ENCODE measurements at regions not wholly inside any gene's neighbourhood (a gene's known extent, or its start where the extent isn't known, plus 50 kb on each side); places are given as distances from the start of the nearest gene placed in this dataset.
"Not testable (repeated sequence)": the region's sequence is repeated elsewhere in the genome, so short reads cannot be mapped to it uniquely, and the experiment has no call there.

DNA sequence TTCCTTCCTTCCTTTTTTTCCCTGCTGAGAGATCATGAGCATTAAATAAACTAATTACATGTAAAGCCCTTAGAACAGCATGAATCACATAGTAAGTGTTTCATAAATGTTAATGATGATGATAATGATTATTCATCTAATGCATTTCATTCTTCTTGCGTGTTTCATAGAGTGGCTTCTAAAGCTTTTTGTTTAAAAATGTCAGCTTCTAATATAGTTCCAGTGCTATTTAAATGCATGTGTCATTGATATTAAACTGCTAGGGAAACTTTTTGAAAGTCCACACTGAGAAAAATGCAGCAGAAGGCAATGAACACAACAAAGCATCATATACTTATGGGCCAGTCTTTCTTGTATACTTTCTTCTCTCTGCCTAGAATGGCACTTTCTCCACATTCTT lies 894.8 kb downstream of the REEP3 start:
- no peak for DNase-seq (ENCODE audit: low read depth in 2 of 2)

GRCh38 chr10:64419461-64419860 lies 898.3 kb downstream of the REEP3 start:
- no peak for DNase-seq (ENCODE audit: low read depth in 2 of 2)

DNA sequence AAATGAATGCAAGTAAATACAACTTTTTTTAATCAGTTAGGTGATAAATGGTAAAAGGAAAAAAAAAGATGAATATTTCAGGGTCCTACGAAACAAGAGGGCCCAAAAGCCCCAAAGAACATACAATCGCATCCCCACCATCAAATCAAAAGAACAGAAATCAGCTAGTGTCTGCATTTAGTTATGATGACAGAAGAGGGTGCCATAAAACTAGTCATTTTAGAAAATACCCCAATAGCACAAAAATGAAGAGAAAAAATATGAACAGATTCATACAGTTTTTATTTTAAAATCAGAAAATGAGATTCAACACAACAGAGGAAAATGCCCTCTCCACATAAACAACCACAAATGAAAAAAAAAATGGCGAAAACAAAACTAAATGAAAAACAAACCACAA lies 905.5 kb downstream of the REEP3 start:
- DNase-seq (ENCODE audit: low read depth in 2 of 2) = no peak

DNA sequence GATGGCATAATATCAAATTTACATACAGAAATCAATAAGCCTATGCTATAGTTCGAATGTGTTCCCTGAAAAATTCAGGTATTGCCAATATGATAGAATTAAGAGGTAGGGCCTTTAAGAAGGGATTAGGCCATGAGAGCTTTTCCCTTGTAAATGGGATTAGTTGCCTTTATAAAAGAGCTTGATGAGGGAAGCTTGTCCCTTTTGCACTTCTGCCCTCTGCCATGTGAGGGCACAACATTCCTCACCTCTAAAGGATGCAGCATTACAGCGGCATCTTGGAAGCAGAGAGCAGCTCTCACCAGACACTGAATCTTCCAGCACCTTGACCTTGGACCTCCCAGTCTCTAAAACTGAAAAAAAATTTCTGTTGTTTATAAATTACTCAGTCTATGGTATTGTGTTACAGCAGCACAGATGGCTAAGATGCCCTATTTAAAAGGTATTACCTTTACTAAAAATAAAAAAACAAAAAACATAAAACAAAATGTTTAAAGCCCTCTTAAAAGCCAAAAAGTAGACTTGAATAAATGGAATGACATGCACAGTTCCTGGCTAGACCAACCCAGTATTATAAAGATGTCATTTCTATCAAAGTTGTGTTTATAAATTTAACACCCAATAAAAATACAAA lies 909.6 kb downstream of the REEP3 start:
- no peak for DNase-seq (ENCODE audit: low read depth in 2 of 2)

- not testable (repeated sequence) for DNase-seq (ENCODE audit: low read depth in 2 of 2)
Observed at GRCh38 chr10:64441872-64442271, 920.7 kb downstream of the REEP3 start.

DNA sequence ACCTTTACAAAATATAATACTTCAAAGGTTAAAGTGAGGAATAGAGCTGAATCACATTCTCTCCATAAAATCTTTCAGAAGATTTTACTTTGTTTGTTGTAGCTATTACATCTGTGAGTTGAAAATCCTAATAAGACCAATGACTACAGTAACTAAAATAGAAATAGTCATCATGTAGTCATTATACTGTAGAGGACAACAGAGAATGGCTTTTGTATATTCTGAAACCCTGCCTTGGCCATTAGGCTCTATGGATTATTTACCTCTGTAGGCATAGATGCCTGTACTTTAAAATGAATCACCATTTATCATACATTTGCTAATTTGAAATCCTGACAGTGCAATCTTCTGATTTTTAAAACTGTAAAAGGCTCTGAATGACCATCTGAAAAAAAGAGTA lies 923.0 kb downstream of the REEP3 start:
- no peak for DNase-seq (ENCODE audit: low read depth in 2 of 2)

- DNase-seq (ENCODE audit: low read depth in 2 of 2) = no peak
Observed at GRCh38 chr10:64444564-64444963, 923.4 kb downstream of the REEP3 start.

DNA sequence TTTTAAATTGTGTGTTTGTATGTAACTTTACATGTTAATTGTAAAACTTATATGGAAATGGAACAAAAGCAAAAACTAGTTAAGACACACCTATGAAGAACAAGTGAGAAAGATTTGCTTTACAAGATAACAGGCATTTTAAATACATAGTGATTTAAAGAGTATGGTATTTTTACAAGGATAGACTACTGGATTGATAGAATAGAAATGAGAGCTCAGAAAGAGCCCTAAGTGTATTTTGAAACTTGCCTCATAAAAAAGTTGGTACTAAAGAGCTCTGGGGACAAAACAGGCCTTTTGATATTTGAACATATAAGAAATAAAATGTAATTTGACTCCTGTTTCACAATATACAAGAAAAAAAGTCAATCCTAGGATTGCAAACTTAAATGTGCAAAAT lies 928.4 kb downstream of the REEP3 start:
- DNase-seq (ENCODE audit: low read depth in 2 of 2) = no peak

GRCh38 chr10:64450312-64450711 lies 929.1 kb downstream of the REEP3 start:
- DNase-seq (ENCODE audit: low read depth in 2 of 2) = no peak

DNA sequence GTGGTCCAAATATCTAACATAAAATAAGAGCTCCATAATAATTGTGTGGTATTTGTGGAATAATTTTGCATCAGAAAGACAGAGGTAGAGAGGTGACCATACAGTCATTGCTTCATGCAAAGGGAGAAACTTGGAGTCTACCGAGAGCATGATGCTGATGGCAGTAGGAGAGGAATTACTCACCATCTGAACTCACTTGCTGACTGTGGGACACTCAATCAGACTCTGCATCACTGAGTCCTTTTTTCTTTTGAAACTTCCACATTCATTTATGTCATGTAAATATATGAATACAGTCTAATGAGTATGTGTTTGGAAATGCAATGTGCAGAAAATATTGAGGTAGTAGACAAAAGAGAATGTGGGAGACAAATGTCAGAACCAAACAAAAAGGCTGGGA lies 933.8 kb downstream of the REEP3 start:
- DNase-seq (ENCODE audit: low read depth in 2 of 2) = no peak

DNA sequence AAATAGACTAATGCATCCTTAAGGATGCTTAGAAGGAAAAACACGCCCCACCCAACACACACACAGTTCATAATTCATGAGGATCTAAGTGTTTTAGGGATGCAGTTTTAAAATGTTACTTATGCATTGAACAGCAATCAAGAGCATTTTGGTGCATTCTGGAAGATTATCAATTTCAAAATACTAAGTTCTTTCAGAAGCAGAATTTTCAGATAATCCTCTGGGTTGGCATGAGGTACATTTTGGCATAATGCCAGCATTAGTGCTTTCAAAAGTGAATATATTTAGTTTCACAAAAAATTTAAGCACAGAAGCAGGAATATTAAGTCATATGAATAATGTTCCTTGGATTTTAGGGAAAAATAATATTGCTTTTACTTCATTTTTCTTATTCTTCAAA lies 937.1 kb downstream of the REEP3 start:
- no peak for DNase-seq (ENCODE audit: low read depth in 2 of 2)

DNA sequence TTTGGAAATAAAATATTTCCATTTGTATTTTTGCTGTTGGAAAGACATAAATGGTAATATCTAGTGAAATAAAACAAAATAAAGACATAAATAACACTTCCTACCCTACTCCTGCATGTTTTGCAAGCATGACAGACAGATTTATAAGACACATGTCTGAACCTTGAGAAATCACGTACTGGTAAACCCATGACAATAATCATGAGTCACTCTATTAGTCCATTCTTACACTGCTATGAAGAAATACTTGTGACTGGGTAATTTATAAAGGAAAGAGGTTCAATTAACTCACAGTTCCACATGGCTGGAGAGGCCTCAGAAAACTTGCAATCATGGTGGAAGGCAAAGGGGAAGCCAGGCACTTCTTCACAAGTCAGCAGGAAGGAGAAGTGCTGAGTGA lies 942.2 kb downstream of the REEP3 start:
- DNase-seq (ENCODE audit: low read depth in 2 of 2) = no peak

GRCh38 chr10:64465653-64466052 lies 944.5 kb downstream of the REEP3 start:
- no peak for DNase-seq (ENCODE audit: low read depth in 2 of 2)

DNA sequence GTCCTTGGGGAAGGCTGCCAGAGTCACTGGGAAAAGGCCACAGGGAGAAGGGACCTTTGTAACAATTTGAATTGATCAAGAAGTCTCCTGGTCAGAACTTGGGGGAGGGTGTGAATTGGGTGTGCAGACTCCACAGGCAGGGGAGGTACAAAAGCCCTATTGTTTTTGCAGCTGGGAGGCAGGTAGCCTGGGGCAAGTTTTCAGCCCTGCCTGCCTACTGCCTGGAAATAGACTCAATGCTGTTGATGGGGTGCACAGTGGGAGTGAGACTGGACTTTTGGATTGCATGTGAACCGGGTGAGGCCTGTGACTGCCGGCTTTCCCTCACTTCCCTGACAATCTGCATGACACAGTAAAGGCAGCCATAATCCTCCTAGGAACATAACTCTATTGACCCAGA lies 947.0 kb downstream of the REEP3 start:
- DNase-seq (ENCODE audit: low read depth in 2 of 2) = no peak

DNA sequence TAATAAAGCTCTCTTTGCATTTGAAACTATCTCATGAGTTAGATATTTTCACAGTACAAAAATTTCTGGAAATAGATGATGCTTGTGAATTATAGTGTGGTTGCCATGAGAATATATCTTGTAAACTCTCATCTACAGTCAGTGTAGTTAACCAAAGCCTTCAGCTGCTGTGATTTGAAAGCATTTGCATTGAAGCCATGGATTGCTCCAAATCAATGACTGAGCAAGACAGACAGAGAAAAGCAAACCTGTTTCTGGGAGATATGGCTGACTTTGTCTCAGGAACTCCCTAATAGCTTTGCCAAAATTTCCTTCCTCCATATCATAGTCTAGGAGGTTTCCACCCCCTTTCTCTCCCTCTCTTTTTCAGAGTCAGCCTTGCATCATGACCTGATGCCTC lies 955.3 kb downstream of the REEP3 start:
- DNase-seq (ENCODE audit: low read depth in 2 of 2) = no peak

DNA sequence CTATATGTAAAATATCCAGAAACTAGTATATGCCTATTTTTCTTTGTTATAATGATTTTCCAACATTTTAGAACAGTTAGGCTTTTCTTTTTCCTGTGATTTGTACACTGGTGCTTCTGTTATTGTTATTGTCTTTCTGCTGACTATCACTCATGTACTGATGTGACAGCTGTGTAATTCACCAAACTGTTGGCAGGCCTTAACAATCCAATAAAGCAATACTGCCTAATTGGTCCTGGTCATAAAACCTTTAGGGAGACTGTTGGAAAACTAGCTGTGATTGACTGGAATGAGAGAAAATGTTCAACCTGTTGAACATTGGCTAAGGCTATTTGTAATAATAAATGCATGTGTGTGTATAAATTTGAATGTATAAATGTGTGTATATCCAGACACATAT lies 956.6 kb downstream of the REEP3 start:
- DNase-seq (ENCODE audit: low read depth in 2 of 2) = no peak

DNA sequence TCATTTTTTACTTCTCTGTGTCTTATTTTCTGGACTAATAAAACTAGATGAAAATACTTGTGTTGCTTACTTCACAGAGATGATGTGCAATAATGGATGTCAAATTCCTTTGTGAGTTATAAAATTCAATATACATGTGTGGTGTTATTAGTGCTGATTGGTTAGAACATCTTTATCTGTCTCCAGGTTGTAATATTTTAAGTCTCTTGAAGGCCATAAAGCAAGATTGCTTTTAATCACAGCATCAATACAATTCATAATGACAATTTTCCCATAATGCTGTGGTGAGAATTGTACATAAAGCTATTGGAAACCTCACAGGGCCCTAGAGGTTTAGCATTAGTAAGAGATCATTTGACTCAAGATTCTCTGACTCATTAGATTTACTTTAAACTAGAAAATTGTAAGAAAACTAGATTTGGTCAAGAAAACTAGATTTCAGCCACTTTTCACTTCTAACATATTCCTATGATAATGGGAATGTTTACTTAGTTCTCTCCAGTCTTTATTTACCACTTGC lies 963.7 kb downstream of the REEP3 start:
- no peak for DNase-seq (ENCODE audit: low read depth in 2 of 2)

GRCh38 chr10:64486149-64486548 lies 964.9 kb downstream of the REEP3 start:
- DNase-seq (ENCODE audit: low read depth in 2 of 2) = no peak

DNA sequence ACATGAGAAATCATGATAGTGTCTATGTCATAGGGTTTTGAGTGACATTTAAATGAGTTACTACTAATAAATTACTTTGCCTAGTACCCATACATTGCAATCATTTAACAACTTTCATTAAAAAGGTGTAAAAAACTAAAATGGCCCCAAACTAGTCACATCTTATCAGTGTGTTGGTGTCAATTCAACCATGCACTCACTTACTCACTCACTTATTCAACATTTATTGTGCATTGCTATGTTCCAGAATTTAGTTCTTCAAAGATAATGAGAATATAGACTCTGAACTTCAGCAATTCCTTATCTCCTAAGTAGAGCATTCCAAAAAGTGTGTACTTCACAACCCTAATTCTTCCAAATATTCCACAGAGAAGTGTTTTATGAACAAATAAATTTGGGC lies 965.7 kb downstream of the REEP3 start:
- no peak for DNase-seq (ENCODE audit: low read depth in 2 of 2)

- no peak for DNase-seq (ENCODE audit: low read depth in 2 of 2)
Observed at GRCh38 chr10:64494901-64495300, 973.7 kb downstream of the REEP3 start.

- no peak for DNase-seq (ENCODE audit: low read depth in 2 of 2)
Observed at GRCh38 chr10:64497306-64497705, 976.1 kb downstream of the REEP3 start.

DNA sequence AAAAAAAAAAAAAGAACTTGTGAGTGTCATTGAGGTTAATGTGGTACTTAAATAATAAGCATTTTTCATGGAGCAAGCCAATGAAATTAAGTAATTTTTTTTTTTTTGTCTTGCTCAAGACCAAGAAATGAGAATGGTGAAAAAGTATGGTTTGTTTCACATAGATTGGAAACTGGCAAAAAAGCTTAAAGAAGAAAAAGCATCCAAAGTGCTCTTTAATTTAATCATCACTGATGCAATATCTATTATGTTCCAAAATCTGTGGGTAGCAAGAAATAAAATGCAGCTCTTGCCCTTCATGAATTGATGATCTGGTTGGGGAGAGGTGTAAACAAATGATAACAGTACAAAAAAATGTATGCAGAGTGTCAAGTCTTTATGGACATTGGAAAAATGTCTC lies 980.6 kb downstream of the REEP3 start:
- DNase-seq (ENCODE audit: low read depth in 2 of 2) = no peak

GRCh38 chr10:64502936-64503335 lies 981.7 kb downstream of the REEP3 start:
- no peak for DNase-seq (ENCODE audit: low read depth in 2 of 2)

DNA sequence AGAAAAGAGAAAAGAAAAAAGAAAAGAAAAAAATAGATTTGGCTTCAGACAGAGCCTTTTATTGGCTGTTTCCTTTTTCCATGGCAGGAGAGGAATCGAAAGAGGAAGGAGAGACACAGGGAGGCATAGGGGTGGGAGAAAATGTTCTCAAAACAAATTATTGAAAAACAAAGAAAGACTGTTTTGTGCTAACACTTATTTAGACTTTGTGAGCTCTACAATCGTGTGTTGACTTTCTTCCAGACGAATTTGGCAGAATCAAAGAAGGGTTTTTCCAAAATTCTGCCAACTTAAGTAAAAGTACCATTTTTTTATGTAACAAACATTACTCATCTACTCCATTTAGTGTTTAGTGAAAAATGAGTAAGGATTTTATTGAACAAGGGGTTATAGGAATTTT lies 982.2 kb downstream of the REEP3 start:
- no peak for DNase-seq (ENCODE audit: low read depth in 2 of 2)
